GM23338 (cell line): ENCODE measurements at regions not wholly inside any gene's neighbourhood (a gene's known extent, or its start where the extent isn't known, plus 50 kb on each side); places are given as distances from the start of the nearest gene placed in this dataset.

ENCODE experiments used
- EZH2phosphoT487 ChIP-seq: fragments of 200-600 bp; sonication (generic); IDR thresholded peaks from one replicate; pipeline ENCODE4 v1.8.1; 2018; ENCODE audit warnings: antibody characterized with exemption; ENCODE audit not compliant: unreplicated experiment
- POLR2AphosphoS5 ChIP-seq: IDR thresholded peaks from 2 replicates; pipeline ENCODE4 v1.6.1; 2016; ENCODE audit warnings: antibody characterized with exemption, low read depth
- ZNF114 ChIP-seq: fragments of 250-450 bp; sonication (Bioruptor Pico); IDR thresholded peaks from 2 replicates; pipeline ENCODE4 v1.5.0; 2020; ENCODE audit warnings: mild to moderate bottlenecking, moderate library complexity
- TF ChIP-seq, protein P1 (sequence below), 2 experiments: fragments of 200-600 bp in 1 of 2; sonication (generic) in 1 of 2; conservative IDR thresholded peaks; 2 replicates each; pipeline versions ENCODE4 v1.5.1 to v1.6.1; 2016 to 2017; ENCODE audit warnings: antibody characterized with exemption in 2 of 2, low read depth in 2 of 2, mild to moderate bottlenecking in 2 of 2, moderate library complexity in 1 of 2

DNA sequence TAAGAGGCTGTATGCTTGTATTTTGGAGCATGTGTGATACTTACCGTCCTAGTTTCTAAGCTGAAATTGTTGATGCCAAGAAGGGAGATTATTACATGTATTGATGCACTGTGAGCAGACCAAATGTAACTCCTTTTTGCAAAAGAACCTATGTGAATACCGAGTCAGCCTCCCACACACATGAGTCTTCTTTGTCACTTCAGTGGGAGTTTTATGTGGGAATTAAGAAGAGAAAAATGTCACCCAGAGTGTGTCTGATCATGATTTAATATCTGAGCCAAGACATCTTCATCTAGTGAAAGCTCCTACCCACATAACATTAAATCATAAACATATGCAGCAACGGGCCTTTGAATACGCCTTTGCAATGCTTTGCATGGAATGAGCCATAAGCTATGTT, 380.3 kb upstream of the ACTBL2 start:
- TF ChIP-seq, protein P1, sequence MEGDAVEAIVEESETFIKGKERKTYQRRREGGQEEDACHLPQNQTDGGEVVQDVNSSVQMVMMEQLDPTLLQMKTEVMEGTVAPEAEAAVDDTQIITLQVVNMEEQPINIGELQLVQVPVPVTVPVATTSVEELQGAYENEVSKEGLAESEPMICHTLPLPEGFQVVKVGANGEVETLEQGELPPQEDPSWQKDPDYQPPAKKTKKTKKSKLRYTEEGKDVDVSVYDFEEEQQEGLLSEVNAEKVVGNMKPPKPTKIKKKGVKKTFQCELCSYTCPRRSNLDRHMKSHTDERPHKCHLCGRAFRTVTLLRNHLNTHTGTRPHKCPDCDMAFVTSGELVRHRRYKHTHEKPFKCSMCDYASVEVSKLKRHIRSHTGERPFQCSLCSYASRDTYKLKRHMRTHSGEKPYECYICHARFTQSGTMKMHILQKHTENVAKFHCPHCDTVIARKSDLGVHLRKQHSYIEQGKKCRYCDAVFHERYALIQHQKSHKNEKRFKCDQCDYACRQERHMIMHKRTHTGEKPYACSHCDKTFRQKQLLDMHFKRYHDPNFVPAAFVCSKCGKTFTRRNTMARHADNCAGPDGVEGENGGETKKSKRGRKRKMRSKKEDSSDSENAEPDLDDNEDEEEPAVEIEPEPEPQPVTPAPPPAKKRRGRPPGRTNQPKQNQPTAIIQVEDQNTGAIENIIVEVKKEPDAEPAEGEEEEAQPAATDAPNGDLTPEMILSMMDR (conservative IDR thresholded peaks at IDR 0.05; ENCODE audit: low read depth in 2 of 2) = no peak
- no peak for TF ChIP-seq POLR2AphosphoS5
- no peak for TF ChIP-seq ZNF114 (CRISPR knock-in tag)
- no peak for TF ChIP-seq EZH2phosphoT487
